ENCODE measurements at regions not wholly inside any gene's neighbourhood (a gene's known extent, or its start where the extent isn't known, plus 50 kb on each side); places are given as distances from the start of the nearest gene placed in this dataset.

DNA sequence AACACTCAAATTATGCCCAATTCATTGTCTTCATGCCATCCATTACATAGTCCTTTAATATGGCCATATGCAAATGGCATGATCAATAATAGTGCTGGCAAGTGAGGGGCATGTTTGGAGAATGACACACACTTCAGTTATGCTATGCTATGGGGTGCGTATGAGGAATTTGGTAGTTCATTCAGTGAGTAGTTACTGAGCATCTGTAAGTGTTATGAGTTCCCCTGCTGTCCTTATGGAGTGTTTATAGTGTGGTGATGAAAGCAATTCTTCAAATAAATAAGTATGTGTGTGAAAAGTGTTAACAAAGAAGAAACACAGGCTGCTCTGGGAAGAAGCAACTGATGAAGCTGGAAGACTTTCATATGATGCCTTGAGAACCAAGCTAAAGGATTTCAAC lies 383.7 kb upstream of the SLC14A2 start:
- peak overlapping the region in 2 of 7 donors; percentile 26 to 43 for H3K27ac Mint-ChIP-seq

DNA sequence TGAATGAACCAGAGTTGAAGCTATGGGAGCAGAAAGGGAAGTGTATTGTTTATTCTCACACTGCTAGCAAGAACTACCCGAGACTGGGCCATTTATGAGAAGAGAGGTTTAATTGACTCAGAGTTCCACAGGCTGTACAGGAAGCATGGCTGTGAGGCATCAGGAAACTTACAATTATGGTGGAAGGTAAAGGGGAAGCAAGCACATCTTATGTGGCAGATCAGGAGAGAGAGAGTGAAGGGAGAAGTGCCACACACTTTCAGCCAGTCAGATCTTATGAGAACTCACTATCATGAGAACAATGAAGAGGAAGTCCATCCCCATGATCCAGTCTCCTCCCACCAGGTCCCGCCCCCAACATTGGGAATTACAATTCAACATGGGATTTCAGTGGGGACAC lies 383.2 kb upstream of the SLC14A2 start:
- no peak overlapping the region for H3K4me2 ChIP-seq (replicated peaks; ENCODE audit: extremely low read depth, low read length, poor library complexity, severe bottlenecking)
- peaks cover 0 to 9% (median 0%) of the 10 kb centered on the region in 7 donors for H3K9me3 Mint-ChIP-seq
- H3K9me3 ChIP-seq (replicated peaks in 1 of 2; ENCODE audit: control insufficient read depth in 1 of 2, insufficient read depth in 1 of 2, low read length in 2 of 2): no peaks in the 10 kb centered on the region
- no peaks in the 10 kb centered on the region for H3K27me3 Mint-ChIP-seq (ENCODE audit: low read depth in 3 of 3)
- no peak overlapping the region for H3K4me3 ChIP-seq (replicated peaks in 1 of 3; ENCODE audit: low read depth in 2 of 3, low read length in 3 of 3)
- H3K9ac ChIP-seq (ENCODE audit: insufficient read depth, low read length, poor library complexity, severe bottlenecking): no peak overlapping the region
- peaks cover 17% of the 10 kb centered on the region for H3K4me1 Mint-ChIP-seq
- H3K27ac ChIP-seq (ENCODE audit: low read depth in 1 of 2, low read length in 2 of 2): no peak overlapping the region
- intact Hi-C loops (cut with micrococcal nuclease): no loop called here
- H3K79me2 ChIP-seq (ENCODE audit: insufficient read depth, low read length): no peaks in the 10 kb centered on the region
- peak overlapping the region in 4 of 7 donors; percentile 26 to 60 (median 45) for H3K27ac Mint-ChIP-seq
- peaks cover 7 to 8% of the 10 kb centered on the region in 2 donors for H3K4me1 ChIP-seq (ENCODE audit: control insufficient read depth in 1 of 2, insufficient read depth in 2 of 2, low read length in 2 of 2)
- H2AFZ ChIP-seq (ENCODE audit: insufficient read depth, low read depth, low read length, poor library complexity, severe bottlenecking): no peak overlapping the region
- H3K27me3 ChIP-seq (ENCODE audit: control insufficient read depth in 2 of 2, insufficient read depth in 2 of 2, low read length in 2 of 2): no peaks in the 10 kb centered on the region
- WGBS (ENCODE audit: insufficient coverage): 0% methylated on average over 1 of the region's 2 CpGs
- TF ChIP-seq, protein P1, sequence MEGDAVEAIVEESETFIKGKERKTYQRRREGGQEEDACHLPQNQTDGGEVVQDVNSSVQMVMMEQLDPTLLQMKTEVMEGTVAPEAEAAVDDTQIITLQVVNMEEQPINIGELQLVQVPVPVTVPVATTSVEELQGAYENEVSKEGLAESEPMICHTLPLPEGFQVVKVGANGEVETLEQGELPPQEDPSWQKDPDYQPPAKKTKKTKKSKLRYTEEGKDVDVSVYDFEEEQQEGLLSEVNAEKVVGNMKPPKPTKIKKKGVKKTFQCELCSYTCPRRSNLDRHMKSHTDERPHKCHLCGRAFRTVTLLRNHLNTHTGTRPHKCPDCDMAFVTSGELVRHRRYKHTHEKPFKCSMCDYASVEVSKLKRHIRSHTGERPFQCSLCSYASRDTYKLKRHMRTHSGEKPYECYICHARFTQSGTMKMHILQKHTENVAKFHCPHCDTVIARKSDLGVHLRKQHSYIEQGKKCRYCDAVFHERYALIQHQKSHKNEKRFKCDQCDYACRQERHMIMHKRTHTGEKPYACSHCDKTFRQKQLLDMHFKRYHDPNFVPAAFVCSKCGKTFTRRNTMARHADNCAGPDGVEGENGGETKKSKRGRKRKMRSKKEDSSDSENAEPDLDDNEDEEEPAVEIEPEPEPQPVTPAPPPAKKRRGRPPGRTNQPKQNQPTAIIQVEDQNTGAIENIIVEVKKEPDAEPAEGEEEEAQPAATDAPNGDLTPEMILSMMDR (IDR thresholded peaks at IDR 0.05): no peak
- no peak overlapping the region for H3K4me3 Mint-ChIP-seq
- DNase-seq: peak; percentile 27 to 60 (median 29)
- H3K36me3 Mint-ChIP-seq: no peaks in the 10 kb centered on the region
- no peaks in the 10 kb centered on the region for H4K20me1 ChIP-seq (ENCODE audit: insufficient read depth, low read length)
- H3K36me3 ChIP-seq (replicated peaks in 1 of 2; ENCODE audit: control insufficient read depth in 1 of 2, insufficient read depth in 2 of 2, low read length in 2 of 2): no peaks in the 10 kb centered on the region

More for the DNA sequence above, 383.7 kb upstream of the SLC14A2 start:
- Histone ChIP-seq H3K27ac (ENCODE audit: low read depth in 1 of 2, low read length in 2 of 2) (no peak overlapping the region), H3K9me3 (replicated peaks in 1 of 2; ENCODE audit: control insufficient read depth in 1 of 2, insufficient read depth in 1 of 2, low read length in 2 of 2) (no peaks in the 10 kb centered on the region), H3K4me3 (replicated peaks in 1 of 3; ENCODE audit: low read depth in 2 of 3, low read length in 3 of 3) (no peak overlapping the region), H2AFZ (ENCODE audit: insufficient read depth, low read depth, low read length, poor library complexity, severe bottlenecking) (no peak overlapping the region), H3K9ac (ENCODE audit: insufficient read depth, low read length, poor library complexity, severe bottlenecking) (no peak overlapping the region), H3K4me1 (ENCODE audit: control insufficient read depth in 1 of 2, insufficient read depth in 2 of 2, low read length in 2 of 2) (peaks cover 2 to 4% of the 10 kb centered on the region in 2 donors), H4K20me1 (ENCODE audit: insufficient read depth, low read length) (no peaks in the 10 kb centered on the region), H3K36me3 (replicated peaks in 1 of 2; ENCODE audit: control insufficient read depth in 1 of 2, insufficient read depth in 2 of 2, low read length in 2 of 2) (no peaks in the 10 kb centered on the region), H3K79me2 (ENCODE audit: insufficient read depth, low read length) (no peaks in the 10 kb centered on the region), H3K4me2 (replicated peaks; ENCODE audit: extremely low read depth, low read length, poor library complexity, severe bottlenecking) (no peak overlapping the region), H3K27me3 (ENCODE audit: control insufficient read depth in 2 of 2, insufficient read depth in 2 of 2, low read length in 2 of 2) (no peaks in the 10 kb centered on the region)
- DNase-seq: no peak
- WGBS (ENCODE audit: insufficient coverage): no CpG with 5 or more reads among the region's 1 CpG
- H3K36me3 Mint-ChIP-seq: no peaks in the 10 kb centered on the region
- TF ChIP-seq, protein P1 (IDR thresholded peaks at IDR 0.05): no peak
- no peak overlapping the region for H3K4me3 Mint-ChIP-seq
- no peaks in the 10 kb centered on the region for H3K27me3 Mint-ChIP-seq (ENCODE audit: low read depth in 3 of 3)
- peaks cover 12% of the 10 kb centered on the region for H3K4me1 Mint-ChIP-seq
- H3K9me3 Mint-ChIP-seq: peaks cover 0 to 9% (median 0%) of the 10 kb centered on the region in 7 donors
- intact Hi-C loops (cut with micrococcal nuclease): no loop called here
